ENCODE measurements at regions not wholly inside any gene's neighbourhood (a gene's known extent, or its start where the extent isn't known, plus 50 kb on each side); places are given as distances from the start of the nearest gene placed in this dataset.

DNA sequence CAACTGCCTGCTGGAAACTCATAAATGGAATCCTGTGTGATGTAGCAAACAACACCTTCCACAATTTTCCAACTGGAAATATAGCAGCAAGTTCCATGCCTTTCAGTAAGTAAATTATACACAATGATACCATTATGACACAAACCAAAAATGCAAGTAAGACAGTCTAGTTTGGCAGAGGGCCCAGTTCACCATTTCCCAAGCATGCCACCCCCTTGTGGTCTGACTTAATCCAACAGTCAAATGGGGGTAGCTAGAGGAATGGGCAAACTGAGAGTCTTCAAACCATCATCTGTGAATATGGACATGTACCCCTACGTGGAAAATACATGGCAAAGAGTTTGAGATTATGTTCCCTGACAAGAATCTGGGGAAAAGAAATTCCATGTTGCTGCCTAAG is 137.6 kb upstream of the VWC2 start:
- TF ChIP-seq POLR2A (IDR thresholded peaks at IDR 0.05) = no peak
- TF ChIP-seq, protein P1, sequence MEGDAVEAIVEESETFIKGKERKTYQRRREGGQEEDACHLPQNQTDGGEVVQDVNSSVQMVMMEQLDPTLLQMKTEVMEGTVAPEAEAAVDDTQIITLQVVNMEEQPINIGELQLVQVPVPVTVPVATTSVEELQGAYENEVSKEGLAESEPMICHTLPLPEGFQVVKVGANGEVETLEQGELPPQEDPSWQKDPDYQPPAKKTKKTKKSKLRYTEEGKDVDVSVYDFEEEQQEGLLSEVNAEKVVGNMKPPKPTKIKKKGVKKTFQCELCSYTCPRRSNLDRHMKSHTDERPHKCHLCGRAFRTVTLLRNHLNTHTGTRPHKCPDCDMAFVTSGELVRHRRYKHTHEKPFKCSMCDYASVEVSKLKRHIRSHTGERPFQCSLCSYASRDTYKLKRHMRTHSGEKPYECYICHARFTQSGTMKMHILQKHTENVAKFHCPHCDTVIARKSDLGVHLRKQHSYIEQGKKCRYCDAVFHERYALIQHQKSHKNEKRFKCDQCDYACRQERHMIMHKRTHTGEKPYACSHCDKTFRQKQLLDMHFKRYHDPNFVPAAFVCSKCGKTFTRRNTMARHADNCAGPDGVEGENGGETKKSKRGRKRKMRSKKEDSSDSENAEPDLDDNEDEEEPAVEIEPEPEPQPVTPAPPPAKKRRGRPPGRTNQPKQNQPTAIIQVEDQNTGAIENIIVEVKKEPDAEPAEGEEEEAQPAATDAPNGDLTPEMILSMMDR (IDR thresholded peaks at IDR 0.05 in 4 of 5, conservative IDR thresholded peaks at IDR 0.05 in 1 of 5) = no peak
- Histone ChIP-seq H3K27ac (no peak overlapping the region), H3K9me3 (no peaks in the 10 kb centered on the region), H3K4me1 (no peaks in the 10 kb centered on the region), H3K4me3 (no peak overlapping the region), H3K36me3 (no peaks in the 10 kb centered on the region), H3K27me3 (no peaks in the 10 kb centered on the region)
- ATAC-seq = no peak
- in situ Hi-C loops (cut with MboI; ENCODE audit: low sequenced_read_pairs in 4 of 4) (no loop called here), intact Hi-C loops (cut with DNase I; ENCODE audit: low total_unique reads) (no loop called here)
- no peak for DNase-seq

DNA sequence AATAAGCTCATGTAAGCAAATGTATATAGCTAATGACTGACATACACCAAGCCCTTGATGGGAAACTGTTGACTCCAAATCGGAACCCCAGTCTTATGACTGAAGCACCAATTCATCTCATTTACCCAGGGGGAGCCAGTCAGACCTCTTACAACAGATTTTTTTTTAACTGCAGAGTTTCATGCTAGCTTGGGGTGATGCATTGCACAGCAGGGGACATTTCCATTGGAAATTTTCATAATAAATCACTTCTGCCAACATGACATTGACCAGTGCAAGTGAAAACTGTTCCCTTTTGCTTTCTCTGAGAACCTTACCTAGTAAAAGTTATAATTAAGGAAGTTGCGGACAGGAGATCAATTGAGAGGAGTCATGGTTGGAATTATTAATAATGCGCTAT is 137.0 kb upstream of the VWC2 start:
- intact Hi-C loops (cut with DNase I; ENCODE audit: low total_unique reads) = no loop called here

GRCh38 chr7:49638166-49638565 is 135.3 kb upstream of the VWC2 start:
- H3K9me3 ChIP-seq = no peaks in the 10 kb centered on the region
- intact Hi-C loops (cut with DNase I; ENCODE audit: low total_unique reads) (no loop called here), in situ Hi-C loops (cut with MboI; ENCODE audit: low sequenced_read_pairs in 4 of 4) (no loop called here)
- no peaks in the 10 kb centered on the region for H3K36me3 ChIP-seq
- no peaks in the 10 kb centered on the region for H3K4me1 ChIP-seq
- H3K27me3 ChIP-seq = no peaks in the 10 kb centered on the region
- no peak overlapping the region for H3K27ac ChIP-seq
- TF ChIP-seq POLR2A (IDR thresholded peaks at IDR 0.05) = no peak
- TF ChIP-seq, protein P1 (IDR thresholded peaks at IDR 0.05 in 4 of 5, conservative IDR thresholded peaks at IDR 0.05 in 1 of 5) = no peak
- H3K4me3 ChIP-seq = no peak overlapping the region
- no peak for DNase-seq
- no peak for ATAC-seq

More for the DNA sequence above, 137.0 kb upstream of the VWC2 start:
- Histone ChIP-seq H3K9me3 (no peaks in the 10 kb centered on the region), H3K4me3 (no peak overlapping the region), H3K4me1 (no peaks in the 10 kb centered on the region), H3K27me3 (no peaks in the 10 kb centered on the region), H3K36me3 (no peaks in the 10 kb centered on the region), H3K27ac (no peak overlapping the region)
- TF ChIP-seq, protein P1 (IDR thresholded peaks at IDR 0.05 in 4 of 5, conservative IDR thresholded peaks at IDR 0.05 in 1 of 5) = no peak
- no peak for TF ChIP-seq POLR2A (IDR thresholded peaks at IDR 0.05)
- in situ Hi-C loops (cut with MboI; ENCODE audit: low sequenced_read_pairs in 4 of 4) = no loop called here
- ATAC-seq (no peak), DNase-seq (no peak)

DNA sequence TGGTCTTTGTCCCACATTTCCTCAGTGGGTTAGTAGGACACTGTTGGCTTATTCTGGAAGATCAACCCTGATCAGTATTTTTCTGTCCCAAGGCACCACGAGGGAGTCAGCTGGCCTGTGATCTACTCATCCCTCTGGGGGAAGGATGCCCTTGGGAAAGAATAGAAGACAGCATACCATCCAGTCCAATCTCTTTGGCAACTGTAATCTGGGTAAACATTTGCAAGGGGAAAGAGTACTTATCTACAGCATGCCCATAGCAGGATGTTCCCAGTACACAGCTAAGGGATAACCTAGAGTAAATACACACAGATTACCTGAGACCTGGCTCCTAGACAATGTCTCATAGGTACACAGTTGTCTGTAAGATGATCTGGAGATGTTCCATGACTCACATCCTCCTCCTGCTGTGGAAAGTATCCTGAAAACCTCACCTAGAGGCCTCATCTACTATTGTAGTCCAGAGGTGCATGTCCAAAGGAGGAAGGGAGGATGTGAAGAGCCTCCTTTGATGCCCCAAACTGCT is 134.3 kb upstream of the VWC2 start:
- intact Hi-C loops (cut with DNase I; ENCODE audit: low total_unique reads) = no loop called here

More for the DNA sequence above, 134.3 kb upstream of the VWC2 start:
- no peak for ATAC-seq
- DNase-seq = no peak
- H3K27me3 ChIP-seq = no peaks in the 10 kb centered on the region
- TF ChIP-seq, protein P1 (IDR thresholded peaks at IDR 0.05 in 4 of 5, conservative IDR thresholded peaks at IDR 0.05 in 1 of 5) = no peak
- no peak for TF ChIP-seq POLR2A (IDR thresholded peaks at IDR 0.05)
- H3K36me3 ChIP-seq = no peaks in the 10 kb centered on the region
- no peak overlapping the region for H3K4me3 ChIP-seq
- no peak overlapping the region for H3K27ac ChIP-seq
- in situ Hi-C loops (cut with MboI; ENCODE audit: low sequenced_read_pairs in 4 of 4) = no loop called here
- no peaks in the 10 kb centered on the region for H3K4me1 ChIP-seq
- H3K9me3 ChIP-seq = no peaks in the 10 kb centered on the region
